ENCODE measurements at regions not wholly inside any gene's neighbourhood (a gene's known extent, or its start where the extent isn't known, plus 50 kb on each side); places are given as distances from the start of the nearest gene placed in this dataset.

DNA sequence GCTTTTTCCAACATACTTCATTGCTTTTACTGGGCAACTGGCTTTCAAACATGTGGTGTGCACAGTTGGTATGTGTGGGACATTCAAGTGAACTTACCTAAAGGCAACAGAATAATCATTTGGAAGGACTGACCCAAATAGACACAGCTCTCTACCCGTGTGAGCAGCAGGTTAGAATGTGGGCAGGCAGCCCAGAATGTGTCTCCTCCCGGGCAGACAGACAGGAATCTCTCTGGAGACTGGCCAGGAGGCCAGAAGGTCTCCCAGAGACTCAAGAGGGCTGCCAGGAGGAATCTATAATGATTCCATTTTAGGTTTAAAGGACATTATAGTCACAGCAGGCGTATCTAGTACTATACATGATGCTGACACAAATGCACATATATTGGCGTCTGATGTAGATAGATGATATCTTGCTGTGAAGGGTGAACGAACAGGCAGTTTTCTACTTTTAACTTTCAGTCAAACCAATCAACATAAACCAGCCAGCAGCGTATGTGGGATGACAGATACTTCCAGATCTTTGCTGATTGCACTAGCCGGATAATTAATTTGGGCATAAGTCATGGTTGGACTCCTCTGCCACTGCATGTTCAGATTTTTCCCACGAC is 297.4 kb upstream of the ZNF608 start:
- BruUV-seq (replicated peaks): no TSS peak
- Histone ChIP-seq H3K27ac (ENCODE audit: extremely low read length, insufficient read depth, low read length) (no peak overlapping the region), H3K27me3 (ENCODE audit: control insufficient read depth in 1 of 2, insufficient read depth in 2 of 2, low read length in 2 of 2) (no peaks in the 10 kb centered on the region), H3K4me1 (ENCODE audit: insufficient read depth, low read length) (no peaks in the 10 kb centered on the region), H2AFZ (ENCODE audit: low read length) (no peak overlapping the region), H3K4me2 (ENCODE audit: low read depth, low read length) (no peak overlapping the region), H3K79me2 (ENCODE audit: insufficient read depth, low read length) (no peaks in the 10 kb centered on the region), H3K9me3 (ENCODE audit: low read length) (no peaks in the 10 kb centered on the region), H3K9ac (ENCODE audit: insufficient read depth, low read depth, low read length) (no peak overlapping the region), H3K4me3 (replicated peaks in 1 of 3; ENCODE audit: insufficient read depth in 1 of 3, low read depth in 2 of 3, low read length in 3 of 3) (no peak overlapping the region), H4K20me1 (ENCODE audit: insufficient read depth, low read length) (no peaks in the 10 kb centered on the region), H3K36me3 (replicated peaks in 1 of 2; ENCODE audit: control insufficient read depth in 1 of 2, insufficient read depth in 2 of 2, low read length in 2 of 2) (no peaks in the 10 kb centered on the region)
- intact Hi-C loops (cut with micrococcal nuclease; ENCODE audit: unreplicated experiment) (no loop called here), in situ Hi-C loops (cut with HindIII; ENCODE audit: extremely low pct_ligation_motif_present, low pct_unique_long_range_greater_than_20kb) (no loop called here)
- no peak for ATAC-seq
- WGBS (ENCODE audit: low lambda C conversion rate): 32% methylated on average over 8 of the region's 8 CpGs
- no peak for DNase-seq (ENCODE audit: low spot score)
- POLR2A ChIA-PET: no interaction called here
- no peak for TF ChIP-seq ZNF580 (CRISPR knock-in tag; IDR thresholded peaks at IDR 0.05; ENCODE audit: borderline replicate concordance, low read depth)
- TF ChIP-seq ETV6 (CRISPR knock-in tag; conservative IDR thresholded peaks at IDR 0.05): no peak
- TF ChIP-seq PRPF4 (IDR thresholded peaks at IDR 0.05; ENCODE audit: low read depth, low read length, poor library complexity, severe bottlenecking): no peak
- TF ChIP-seq, protein P1, sequence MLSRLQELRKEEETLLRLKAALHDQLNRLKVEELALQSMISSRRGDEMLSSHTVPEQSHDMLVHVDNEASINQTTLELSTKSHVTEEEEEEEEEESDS (CRISPR knock-in tag; IDR thresholded peaks at IDR 0.05; ENCODE audit: borderline replicate concordance): no peak
- no peak for TF ChIP-seq NAIF1 (CRISPR knock-in tag; IDR thresholded peaks at IDR 0.05; ENCODE audit: borderline replicate concordance)
- no peak for TF ChIP-seq DBP (CRISPR knock-in tag; IDR thresholded peaks at IDR 0.05; ENCODE audit: not compliant biosample characterization)
- TF ChIP-seq ZBTB43 (CRISPR knock-in tag; conservative IDR thresholded peaks at IDR 0.05): no peak
- TF ChIP-seq SAP130 (CRISPR knock-in tag; IDR thresholded peaks at IDR 0.05; ENCODE audit: low read depth): no peak
- TF ChIP-seq GATA4 (IDR thresholded peaks at IDR 0.05; ENCODE audit: borderline replicate concordance, low read depth): no peak
- TF ChIP-seq, protein P2, sequence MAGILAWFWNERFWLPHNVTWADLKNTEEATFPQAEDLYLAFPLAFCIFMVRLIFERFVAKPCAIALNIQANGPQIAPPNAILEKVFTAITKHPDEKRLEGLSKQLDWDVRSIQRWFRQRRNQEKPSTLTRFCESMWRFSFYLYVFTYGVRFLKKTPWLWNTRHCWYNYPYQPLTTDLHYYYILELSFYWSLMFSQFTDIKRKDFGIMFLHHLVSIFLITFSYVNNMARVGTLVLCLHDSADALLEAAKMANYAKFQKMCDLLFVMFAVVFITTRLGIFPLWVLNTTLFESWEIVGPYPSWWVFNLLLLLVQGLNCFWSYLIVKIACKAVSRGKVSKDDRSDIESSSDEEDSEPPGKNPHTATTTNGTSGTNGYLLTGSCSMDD (CRISPR knock-in tag; IDR thresholded peaks at IDR 0.05): no peak
- TF ChIP-seq ZNF782 (CRISPR knock-in tag; IDR thresholded peaks at IDR 0.05; ENCODE audit: borderline replicate concordance): no peak
- TF ChIP-seq MXD3 (CRISPR knock-in tag; IDR thresholded peaks at IDR 0.05): no peak
- CTCF ChIA-PET (ENCODE audit: low intra/inter-chr PET ratio, low total read pairs): no interaction called here
- FAIRE-seq: no peak

Data from HepG2 (cell line).